GM23248 (cell line): ENCODE measurements at regions not wholly inside any gene's neighbourhood (a gene's known extent, or its start where the extent isn't known, plus 50 kb on each side); places are given as distances from the start of the nearest gene placed in this dataset.

ENCODE experiments used
- DNase-seq: peaks from one replicate; pipeline ENCODE4 v3.0.0-alpha.2; 2015
- H2AFZ ChIP-seq: fragments of 200-600 bp; sonication (generic); 2 replicates; pipeline ENCODE4 v1.6.1; 2016; ENCODE audit warnings: antibody characterized with exemption
- H3F3A ChIP-seq: fragments of 200-600 bp; sonication (generic); 2 replicates; pipeline ENCODE4 v1.6.1; 2016; ENCODE audit warnings: mild to moderate bottlenecking, antibody characterized with exemption, mixed run types; ENCODE audit not compliant: insufficient read depth
- H3K27ac ChIP-seq: fragments of 200-600 bp; sonication (generic); 2 replicates; pipeline ENCODE4 v1.5.1; 2016; ENCODE audit warnings: mild to moderate bottlenecking
- H3K27me3 ChIP-seq: fragments of 200-600 bp; sonication (generic); replicated peaks from 2 replicates; pipeline ENCODE4 v1.6.1; 2016; ENCODE audit warnings: mild to moderate bottlenecking; ENCODE audit not compliant: insufficient read depth
- H3K36me3 ChIP-seq: fragments of 200-600 bp; sonication (generic); 2 replicates; pipeline ENCODE4 v1.6.1; 2016; ENCODE audit warnings: low read depth, mild to moderate bottlenecking
- H3K4me1 ChIP-seq: fragments of 200-600 bp; sonication (generic); 2 replicates; pipeline ENCODE4 v1.6.1; 2016; ENCODE audit warnings: mild to moderate bottlenecking; ENCODE audit not compliant: insufficient read depth
- H3K4me2 ChIP-seq: fragments of 200-600 bp; sonication (generic); one replicate; pipeline ENCODE4 v1.6.1; 2016; ENCODE audit warnings: mild to moderate bottlenecking; ENCODE audit not compliant: unreplicated experiment
- H3K4me3 ChIP-seq: fragments of 200-600 bp; sonication (generic); 2 replicates; pipeline ENCODE4 v1.5.1; 2016; ENCODE audit warnings: mild to moderate bottlenecking
- H3K79me2 ChIP-seq: fragments of 200-600 bp; sonication (generic); 2 replicates; pipeline ENCODE4 v1.6.1; 2016; ENCODE audit warnings: mild to moderate bottlenecking; ENCODE audit not compliant: insufficient read depth
- H3K9ac ChIP-seq: fragments of 200-600 bp; sonication (generic); 2 replicates; pipeline ENCODE4 v1.6.1; 2016; ENCODE audit warnings: mild to moderate bottlenecking
- H3K9me2 ChIP-seq: fragments of 200-600 bp; sonication (generic); 2 replicates; pipeline ENCODE4 v1.6.1; 2016; ENCODE audit warnings: mixed run types, mild to moderate bottlenecking, moderate library complexity; ENCODE audit not compliant: insufficient read depth
- H3K9me3 ChIP-seq: fragments of 200-600 bp; sonication (generic); one replicate; pipeline ENCODE4 v1.6.1; 2017; ENCODE audit warnings: low read depth
- H4K20me1 ChIP-seq: fragments of 200-600 bp; sonication (generic); 2 replicates; pipeline ENCODE4 v1.6.0; 2016; ENCODE audit not compliant: insufficient read depth
- EZH2 ChIP-seq: fragments of 200-600 bp; sonication (generic); IDR thresholded peaks from 2 replicates; pipeline ENCODE4 v1.6.1; 2018; ENCODE audit warnings: antibody characterized with exemption, mild to moderate bottlenecking; ENCODE audit not compliant: insufficient read depth, poor library complexity, severe bottlenecking
- EZH2phosphoT487 ChIP-seq: fragments of 200-600 bp; sonication (generic); IDR thresholded peaks from 2 replicates; pipeline ENCODE4 v1.6.1; 2018; ENCODE audit warnings: antibody characterized with exemption, moderate library complexity, mild to moderate bottlenecking, low read depth; ENCODE audit not compliant: insufficient read depth
- WGBS, 2 experiments: methylation state at CpG; one replicate each; pipeline ENCODE4 v1.1.6; 2015 to 2017; ENCODE audit warnings: low lambda C conversion rate in 2 of 2, low coverage in 1 of 2; ENCODE audit errors: missing lambda C conversion rate in 2 of 2; 5-methylcytosine and 5-hydroxymethylcytosine counted together
- in situ Hi-C: fragments of 300-500 bp; cut with MboI; formaldehyde crosslinking; loops from 2 replicates; pipeline ENCODE4 v1.15.0; 2020

- no peaks in the 10 kb centered on the region for H3K9me2 ChIP-seq
- no peak for DNase-seq
- no peak overlapping the region for H3K9ac ChIP-seq
- no peak overlapping the region for H3K27ac ChIP-seq
- H3K4me1 ChIP-seq: no peaks in the 10 kb centered on the region
- peaks cover 5% of the 10 kb centered on the region for H3K9me3 ChIP-seq
- H3K4me3 ChIP-seq: no peak overlapping the region
- no peaks in the 10 kb centered on the region for H3K36me3 ChIP-seq
- H3K4me2 ChIP-seq: no peak overlapping the region
- no peaks in the 10 kb centered on the region for H4K20me1 ChIP-seq
- no peaks in the 10 kb centered on the region for H3F3A ChIP-seq
- TF ChIP-seq EZH2: no peak
- TF ChIP-seq EZH2phosphoT487: no peak
- in situ Hi-C loops: no loop called here
- H3K79me2 ChIP-seq: no peaks in the 10 kb centered on the region
- peaks cover 77% of the 10 kb centered on the region for H3K27me3 ChIP-seq
- no peak overlapping the region for H2AFZ ChIP-seq
- WGBS, 2 experiments: 25 to 36% methylated on average over 23 of the region's 23 CpGs
These were observed 219.7 kb upstream of the LINGO1 start for GRCh38 chr15:77852241-77853007.

- Histone ChIP-seq H3K9me3 (peaks cover 5% of the 10 kb centered on the region), H3F3A (no peaks in the 10 kb centered on the region), H3K4me3 (no peak overlapping the region), H3K4me2 (no peak overlapping the region), H4K20me1 (no peaks in the 10 kb centered on the region), H3K27ac (no peak overlapping the region), H3K9ac (no peak overlapping the region), H3K27me3 (peaks cover 77% of the 10 kb centered on the region), H3K36me3 (no peaks in the 10 kb centered on the region), H3K4me1 (no peaks in the 10 kb centered on the region), H3K9me2 (no peaks in the 10 kb centered on the region), H2AFZ (no peak overlapping the region), H3K79me2 (no peaks in the 10 kb centered on the region)
- DNase-seq: no peak
- in situ Hi-C loops: no loop called here
- no peak for TF ChIP-seq EZH2phosphoT487
- no peak for TF ChIP-seq EZH2
- 46 to 50% methylated on average over 6 of the region's 6 CpGs for WGBS, 2 experiments
These were observed 219.0 kb upstream of the LINGO1 start for GRCh38 chr15:77851691-77852090.

GRCh38 chr15:77851086-77851485 is 218.4 kb upstream of the LINGO1 start:
- in situ Hi-C loops: no loop called here

GRCh38 chr15:77846986-77847385 is 214.3 kb upstream of the LINGO1 start:
- Histone ChIP-seq H4K20me1 (no peaks in the 10 kb centered on the region), H3K4me3 (no peak overlapping the region), H3K9me2 (no peaks in the 10 kb centered on the region), H3K4me1 (no peaks in the 10 kb centered on the region), H3F3A (no peaks in the 10 kb centered on the region), H3K9me3 (peaks cover 5% of the 10 kb centered on the region), H3K79me2 (no peaks in the 10 kb centered on the region), H3K27me3 (peaks cover 74% of the 10 kb centered on the region), H3K4me2 (no peak overlapping the region), H3K36me3 (no peaks in the 10 kb centered on the region), H3K27ac (no peak overlapping the region), H3K9ac (no peak overlapping the region), H2AFZ (no peak overlapping the region)
- in situ Hi-C loops: no loop called here
- 5 to 8% methylated on average over 2 of the region's 2 CpGs for WGBS, 2 experiments
- no peak for DNase-seq
- no peak for TF ChIP-seq EZH2phosphoT487
- TF ChIP-seq EZH2: no peak

More at GRCh38 chr15:77851086-77851485, 218.4 kb upstream of the LINGO1 start:
- no peaks in the 10 kb centered on the region for H3K9me2 ChIP-seq
- no peak overlapping the region for H3K4me3 ChIP-seq
- no peaks in the 10 kb centered on the region for H3K4me1 ChIP-seq
- peaks cover 5% of the 10 kb centered on the region for H3K9me3 ChIP-seq
- H3F3A ChIP-seq: no peaks in the 10 kb centered on the region
- no peaks in the 10 kb centered on the region for H3K79me2 ChIP-seq
- TF ChIP-seq EZH2 (no peak), EZH2phosphoT487 (no peak)
- H4K20me1 ChIP-seq: no peaks in the 10 kb centered on the region
- no peaks in the 10 kb centered on the region for H3K36me3 ChIP-seq
- H2AFZ ChIP-seq: no peak overlapping the region
- H3K4me2 ChIP-seq: no peak overlapping the region
- no peak overlapping the region for H3K9ac ChIP-seq
- H3K27me3 ChIP-seq: peaks cover 78% of the 10 kb centered on the region
- no peak for DNase-seq
- WGBS, 2 experiments: 50 to 58% methylated on average over 7 of the region's 7 CpGs
- H3K27ac ChIP-seq: no peak overlapping the region
